Ureter (tissue), 1 donor: ENCODE measurements at regions not wholly inside any gene's neighbourhood (a gene's known extent, or its start where the extent isn't known, plus 50 kb on each side); places are given as distances from the start of the nearest gene placed in this dataset.
"Not testable (repeated sequence)": the region's sequence is repeated elsewhere in the genome, so short reads cannot be mapped to it uniquely, and the experiment has no call there.

Source experiments
- DNase-seq: peaks from one replicate; pipeline ENCODE4 v3.0.0-alpha.2; 2020; ENCODE audit warnings: low spot score
- donor health status: DM: yes; HTN: yes; CAD: no.

DNA sequence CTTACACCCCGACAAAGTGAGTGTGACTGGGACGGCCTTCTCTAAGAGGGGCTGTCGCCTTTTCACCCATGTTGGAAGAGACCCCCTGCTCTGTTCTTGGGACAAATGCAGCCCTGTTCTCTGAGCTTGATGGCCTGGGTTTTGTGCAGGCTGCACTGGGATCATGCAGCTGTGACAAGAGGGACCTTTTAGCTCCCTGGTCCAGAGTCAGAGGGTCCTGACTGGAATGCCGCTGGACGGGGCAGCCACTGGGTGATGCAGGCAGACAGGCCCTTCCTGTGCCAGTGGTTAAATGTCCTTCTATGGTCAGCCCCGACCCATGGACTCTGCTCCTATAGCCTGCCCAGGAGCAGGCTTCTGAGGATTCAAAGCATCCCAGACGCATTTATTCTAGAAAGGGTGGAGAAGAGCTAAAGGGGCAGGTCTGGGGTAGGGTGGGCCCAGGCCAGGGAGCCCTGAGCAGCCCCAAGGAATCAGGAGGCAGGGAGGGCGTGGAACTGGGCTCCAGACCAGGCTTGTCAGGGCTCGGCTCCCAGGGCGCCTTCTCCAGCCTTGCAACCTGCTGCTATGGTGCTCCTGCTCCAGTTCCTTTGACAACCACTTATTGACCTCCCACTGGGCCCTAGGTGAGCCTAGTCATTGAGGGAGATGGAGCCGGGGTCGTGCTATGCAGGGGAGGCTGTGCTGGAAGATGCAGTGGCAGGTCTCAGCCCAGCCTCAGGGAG, 277.9 kb upstream of the HS6ST1 start:
- peak; percentile 37 for DNase-seq

DNA sequence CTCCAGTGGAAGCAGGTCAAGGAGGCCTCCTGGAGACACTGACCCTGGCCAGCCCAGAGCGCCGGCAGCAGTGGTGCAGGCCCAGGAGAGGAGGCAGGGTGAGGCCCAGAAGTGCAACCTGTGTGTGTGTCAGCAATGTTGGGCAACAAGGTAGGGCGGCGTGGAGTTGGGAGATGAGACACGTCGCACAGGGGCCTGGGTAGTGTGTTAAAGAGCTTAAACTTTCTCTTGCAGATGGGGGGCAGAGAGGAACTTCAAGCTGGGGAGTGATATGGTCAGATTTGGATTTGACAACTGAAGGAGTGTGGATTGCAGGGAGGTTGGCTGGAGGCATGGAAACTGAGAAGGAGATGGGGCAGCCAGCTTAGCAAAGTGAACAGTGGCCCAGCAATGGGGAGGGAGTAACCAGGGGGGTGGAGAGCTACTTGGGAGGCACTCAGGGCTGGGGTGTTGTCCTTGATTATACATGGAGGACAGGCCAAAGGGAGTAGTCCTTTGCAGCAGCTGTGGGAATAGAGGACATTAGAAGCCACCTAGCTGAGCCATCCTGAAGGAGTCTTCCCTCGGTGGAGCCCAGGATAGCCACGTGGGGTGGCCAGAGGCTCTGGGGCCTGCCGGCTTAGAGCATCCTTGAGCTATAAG, 278.6 kb upstream of the HS6ST1 start:
- DNase-seq: peak; percentile 28

DNA sequence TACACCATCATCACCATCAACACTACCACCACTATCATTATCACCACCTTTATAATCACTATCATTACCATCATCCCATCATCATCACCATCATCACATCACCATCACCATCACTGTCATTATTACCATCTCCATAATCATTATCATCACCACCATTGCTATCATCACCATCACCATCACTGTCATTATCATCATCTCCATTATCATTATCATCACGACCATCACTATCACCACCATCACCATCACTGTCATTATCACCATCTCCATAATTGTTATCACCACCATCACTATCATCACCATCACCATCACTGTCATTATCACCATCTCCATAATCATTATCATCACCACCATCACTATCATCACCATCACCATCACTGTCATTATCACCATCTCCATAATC, 279.6 kb upstream of the HS6ST1 start:
- not testable (repeated sequence) for DNase-seq

DNA sequence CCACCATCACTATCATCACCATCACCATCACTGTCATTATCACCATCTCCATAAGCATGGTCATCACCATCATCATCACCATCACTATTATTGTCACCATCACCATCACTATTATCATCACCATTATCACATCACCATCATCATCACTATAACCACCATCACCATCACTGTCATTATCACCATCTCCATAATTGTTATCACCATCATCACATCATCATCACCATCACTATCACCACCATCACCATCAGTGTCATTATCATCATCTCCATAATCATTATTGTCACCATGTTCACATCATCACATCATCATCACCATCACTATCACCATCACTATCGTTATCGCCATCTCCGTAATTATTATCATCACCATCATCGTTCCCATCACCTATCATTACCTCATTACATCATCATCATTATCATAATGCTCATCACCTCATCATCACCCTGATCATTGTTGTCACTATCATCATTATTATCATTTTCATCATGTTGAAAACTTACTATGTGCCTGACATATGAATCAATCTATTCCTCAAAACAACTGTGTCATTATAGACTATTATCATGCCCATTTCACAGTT, 280.3 kb upstream of the HS6ST1 start:
- DNase-seq: no peak

DNA sequence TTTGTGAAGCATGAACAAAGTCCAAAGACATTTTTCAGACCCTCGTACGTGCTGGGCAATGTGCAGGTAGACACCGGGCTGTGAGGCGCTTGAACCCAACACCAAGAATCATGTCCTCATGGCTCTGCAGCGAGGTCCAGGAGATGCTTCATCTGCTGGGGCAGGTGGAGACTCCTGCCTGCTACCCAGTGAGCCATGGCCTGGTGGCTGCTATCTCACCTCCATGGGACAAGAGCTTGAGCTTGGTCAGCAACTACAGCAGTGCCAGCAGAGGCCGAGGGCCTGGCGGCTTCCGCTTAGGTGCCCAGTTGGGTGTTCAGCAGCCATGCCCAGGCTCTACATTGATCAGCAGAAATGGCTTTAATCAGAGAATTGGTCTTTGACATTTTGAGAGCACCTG, 281.0 kb upstream of the HS6ST1 start:
- DNase-seq: peak; percentile 24

DNA sequence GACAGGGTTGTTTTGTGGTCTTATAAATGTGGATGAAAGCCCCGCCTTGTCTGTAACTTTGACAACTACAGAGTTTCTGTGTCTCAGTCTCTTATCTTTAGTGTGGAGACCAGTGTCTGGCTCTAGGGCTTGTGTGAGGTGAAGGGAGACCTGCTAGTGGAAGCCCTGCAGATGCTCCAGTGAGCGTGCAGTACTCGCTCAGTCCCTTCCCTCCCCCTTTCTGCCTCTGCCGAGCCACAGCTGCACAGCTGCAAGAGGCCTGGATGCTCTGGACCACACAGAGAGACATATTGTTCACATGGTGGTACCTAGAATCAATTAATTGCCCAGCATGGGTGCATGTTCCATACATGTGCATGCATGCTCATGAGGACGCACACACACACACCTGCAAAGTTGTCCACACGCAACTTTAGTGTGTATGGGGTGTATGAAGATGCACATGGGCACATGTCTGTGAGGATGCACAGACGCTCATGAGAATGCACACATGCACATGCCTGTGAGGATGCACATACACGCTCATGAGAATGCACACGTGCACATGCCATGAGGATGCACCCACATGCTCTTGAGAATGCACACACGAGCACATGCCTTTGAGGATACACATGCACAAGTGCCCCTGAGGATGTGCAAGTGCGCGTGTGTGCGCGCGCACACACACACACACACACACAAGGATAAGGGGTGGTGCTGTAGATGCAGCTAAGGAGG, 282.1 kb upstream of the HS6ST1 start:
- no peak for DNase-seq

DNA sequence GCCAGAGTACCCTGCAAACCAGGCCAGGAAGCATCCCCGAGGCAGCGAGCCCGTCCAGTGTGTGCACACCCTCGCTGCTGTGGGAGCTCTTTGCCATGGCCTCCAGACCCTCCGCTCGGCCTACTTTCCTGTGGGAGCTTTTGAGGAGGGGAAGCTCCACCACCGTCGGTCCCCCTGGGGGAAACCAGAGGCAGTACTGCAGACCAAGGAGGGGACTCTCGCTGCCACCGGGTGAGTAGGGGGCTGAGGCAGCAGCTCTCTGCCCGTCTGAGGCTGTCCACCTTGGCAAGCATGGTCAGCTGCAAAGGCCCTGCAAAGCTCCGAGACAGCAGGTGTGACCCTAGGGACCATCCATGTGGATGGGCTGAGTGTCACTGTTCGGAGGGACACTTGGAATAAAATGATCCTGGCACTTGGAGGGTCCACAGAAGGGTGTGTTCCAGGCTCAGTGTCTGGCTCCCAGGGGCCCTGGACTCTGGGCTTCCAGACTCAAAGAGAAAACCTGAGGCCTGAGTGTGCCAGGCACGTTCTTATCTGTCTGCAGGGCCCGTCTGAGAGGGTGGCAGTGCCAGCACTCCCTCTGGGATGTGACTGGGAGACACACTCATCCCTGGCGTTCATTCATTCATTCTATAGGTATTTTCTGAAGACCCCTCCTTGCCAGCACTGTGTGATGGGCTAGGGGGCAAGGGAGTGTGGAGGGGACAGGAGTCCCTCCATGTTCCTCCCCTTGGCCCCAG, 282.8 kb upstream of the HS6ST1 start:
- no peak for DNase-seq

DNA sequence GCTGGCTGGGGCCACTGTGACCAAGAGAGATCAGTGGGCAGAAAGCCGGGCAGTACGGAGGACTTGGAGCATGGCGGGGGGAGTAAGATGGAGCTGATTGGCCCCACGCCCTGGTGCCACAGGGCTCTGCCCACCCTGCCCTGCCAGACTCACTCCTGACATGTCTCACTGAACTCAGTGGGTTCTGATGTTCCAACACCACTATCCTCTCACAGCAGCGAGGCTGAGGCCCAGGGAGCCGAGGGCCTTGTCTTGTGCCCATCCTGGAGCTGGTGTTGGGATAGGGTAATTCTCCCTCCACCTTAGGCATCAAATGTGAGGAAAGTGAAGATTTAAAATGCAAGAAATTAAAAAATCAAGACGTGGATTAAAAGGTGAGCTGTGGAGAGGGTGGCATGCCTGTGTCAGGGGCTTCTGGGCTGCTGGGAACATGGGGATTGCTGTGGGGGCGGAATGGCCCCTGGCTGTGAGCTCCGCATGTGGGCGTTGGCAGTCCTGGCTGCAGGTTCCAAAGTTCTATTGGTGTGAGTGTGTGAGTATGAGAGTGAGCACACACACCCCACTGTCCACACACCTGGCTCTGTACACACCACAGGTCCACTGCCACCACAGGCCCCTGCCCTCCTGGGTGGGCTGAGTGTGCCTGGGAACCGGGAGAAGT, 283.5 kb upstream of the HS6ST1 start:
- no peak for DNase-seq

DNA sequence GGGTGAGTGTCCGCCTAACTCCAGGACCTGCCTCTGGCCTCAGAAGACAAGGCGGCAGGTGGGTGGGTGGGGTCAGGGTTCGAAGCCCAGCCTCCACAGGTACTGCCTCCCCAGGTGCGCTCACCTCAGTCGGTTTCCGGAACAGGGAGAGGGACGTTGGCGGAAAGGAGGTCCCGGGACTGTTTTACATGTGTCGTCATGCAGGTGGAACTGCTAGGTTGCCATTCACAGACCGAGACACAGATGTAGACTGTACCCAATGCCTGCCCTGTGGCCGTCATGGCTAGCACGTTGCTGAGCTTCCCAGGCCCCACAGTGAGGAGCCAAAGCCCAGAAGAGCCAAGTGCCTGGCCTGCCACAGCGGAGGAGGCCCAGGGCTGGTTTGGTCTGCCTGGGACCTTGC, 284.0 kb upstream of the HS6ST1 start:
- DNase-seq: no peak

DNA sequence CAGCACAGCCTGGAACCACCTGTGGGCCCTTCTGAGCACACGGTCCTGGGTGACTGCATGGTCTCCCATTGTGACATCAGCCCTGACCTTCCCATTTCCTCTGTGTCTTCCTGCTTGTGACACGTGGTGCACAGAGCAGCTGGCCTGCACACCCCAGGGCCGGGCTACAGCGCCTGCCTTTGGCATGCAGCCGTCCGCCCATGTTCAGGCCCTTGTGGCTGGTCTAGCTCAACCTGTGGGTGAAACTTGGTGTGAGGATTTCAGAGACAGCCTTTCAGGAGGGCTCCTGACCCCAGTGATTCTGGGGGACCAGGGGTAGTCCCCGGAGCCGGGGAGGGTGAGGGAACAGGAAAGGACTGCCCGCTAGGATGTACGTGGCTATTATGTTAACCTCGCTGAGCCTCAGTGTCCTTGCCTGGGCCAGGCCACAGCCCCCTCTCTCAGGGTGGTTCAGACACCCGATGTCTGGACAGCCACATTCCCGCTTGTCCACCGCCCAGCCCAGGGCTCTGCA, 284.8 kb upstream of the HS6ST1 start:
- no peak for DNase-seq

DNA sequence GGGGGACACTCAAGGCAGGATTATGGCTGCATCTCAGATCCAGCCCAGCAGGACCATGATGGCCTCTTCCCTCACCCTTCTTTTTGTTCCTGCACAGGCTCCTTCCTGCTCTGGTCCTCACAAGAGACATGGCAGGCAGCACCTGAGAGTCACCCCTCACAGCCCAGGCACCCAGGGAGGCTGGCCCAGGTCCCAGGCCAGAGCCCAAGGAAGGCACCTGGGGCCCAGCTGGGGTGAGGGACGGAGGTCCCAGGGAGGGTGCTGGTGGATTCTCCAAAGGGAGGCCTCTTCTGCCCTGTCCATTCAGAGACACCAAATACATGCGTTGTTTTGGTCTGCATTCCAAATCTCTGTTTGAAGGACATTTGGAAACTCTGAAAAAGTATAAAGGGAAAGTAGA, 285.4 kb upstream of the HS6ST1 start:
- DNase-seq: no peak

DNA sequence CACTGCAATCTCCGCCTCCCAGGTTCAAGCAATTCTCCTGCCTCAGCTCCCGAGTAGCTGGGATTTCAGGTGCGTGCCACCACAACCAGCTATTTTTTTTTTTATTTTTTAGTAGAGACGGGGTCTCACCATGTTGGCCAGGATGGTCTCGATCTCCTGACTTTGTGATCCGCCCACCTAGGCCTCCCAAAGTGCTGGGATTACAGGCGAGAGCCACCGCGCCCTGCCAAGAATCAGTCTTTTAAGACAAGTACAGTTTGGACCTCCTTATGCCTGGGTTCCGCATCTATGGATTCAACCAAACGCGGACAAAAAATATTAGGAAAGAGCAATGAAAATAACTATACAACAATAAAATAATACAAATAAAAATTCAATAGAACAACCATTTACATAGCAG, 285.9 kb upstream of the HS6ST1 start:
- DNase-seq: not testable (repeated sequence)

DNA sequence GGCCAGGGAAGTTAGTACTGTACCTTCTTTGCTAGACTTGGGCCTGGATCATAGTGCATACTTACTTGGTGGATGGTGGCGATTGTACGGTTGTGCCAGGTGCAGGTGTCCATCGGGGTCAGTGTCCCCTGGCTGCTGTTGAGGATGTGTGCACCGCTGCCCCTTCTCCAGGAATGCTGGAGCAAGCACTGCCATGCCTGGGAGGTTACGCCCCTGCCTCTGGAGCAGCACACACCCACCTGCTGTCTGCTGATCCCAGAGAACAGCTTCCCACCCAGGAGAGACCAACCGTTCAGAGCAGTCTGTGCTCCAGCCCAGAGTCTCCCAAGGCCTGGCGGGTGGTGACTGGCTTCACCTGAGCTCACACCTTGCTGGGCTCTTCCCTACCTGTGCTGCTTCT, 286.8 kb upstream of the HS6ST1 start:
- DNase-seq: no peak

DNA sequence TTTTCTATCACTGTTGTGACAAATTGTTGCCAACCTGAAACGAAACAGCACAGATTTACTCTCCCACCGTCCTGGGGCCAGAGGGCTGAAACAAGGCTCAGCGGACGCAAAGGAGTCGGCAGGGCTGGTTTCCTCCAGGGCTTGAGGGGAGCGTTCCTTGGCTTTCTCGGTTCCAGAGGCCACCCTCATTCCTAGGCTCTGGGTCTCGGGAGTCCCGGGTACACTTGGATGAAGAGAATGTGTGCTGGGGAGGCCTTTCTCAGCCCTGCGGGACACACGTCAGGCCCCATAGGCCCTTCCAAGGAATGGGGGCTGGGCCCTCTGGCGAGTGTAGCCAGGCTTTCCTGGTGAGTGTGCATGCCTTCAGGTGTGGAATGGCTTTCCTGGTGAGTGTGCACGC, 287.3 kb upstream of the HS6ST1 start:
- no peak for DNase-seq

DNA sequence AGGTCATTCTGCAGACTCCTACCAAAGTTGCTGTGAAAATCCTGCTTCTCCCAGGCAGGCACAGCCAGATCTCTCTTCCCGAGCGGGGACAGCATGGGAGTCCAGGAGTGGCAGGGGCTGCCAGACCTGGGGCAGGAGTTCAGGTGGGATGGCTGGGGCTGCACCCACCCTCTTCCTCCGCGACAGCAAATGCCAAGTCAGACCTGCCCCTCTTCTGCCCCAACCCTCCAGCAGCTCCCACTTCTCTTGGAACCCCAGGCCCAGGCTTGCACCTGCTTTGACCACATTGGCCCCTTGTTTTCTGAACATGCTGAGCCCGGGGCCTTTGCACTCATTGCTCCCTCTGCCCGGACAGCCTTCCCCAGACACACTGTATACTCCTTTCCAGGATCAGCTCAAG, 288.2 kb upstream of the HS6ST1 start:
- DNase-seq: no peak

DNA sequence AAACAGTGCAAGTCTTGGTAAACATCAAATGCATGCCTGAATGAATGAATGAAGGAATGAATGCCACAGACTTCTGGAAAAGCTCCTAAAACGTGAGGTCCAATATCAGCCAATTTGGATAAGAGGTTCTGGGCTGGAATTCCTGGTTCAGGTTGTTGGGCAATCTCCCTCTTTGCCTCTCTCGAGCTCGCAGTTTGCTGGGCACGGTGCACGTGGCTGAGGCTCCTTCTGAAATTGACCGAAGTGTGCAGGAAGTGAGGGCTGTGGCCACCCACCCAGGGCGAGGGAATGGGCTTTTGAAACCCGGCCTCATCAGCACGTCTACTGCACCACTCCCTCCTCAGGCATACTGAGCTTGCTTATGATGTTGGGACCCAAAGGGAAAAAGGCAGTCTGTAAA, 288.8 kb upstream of the HS6ST1 start:
- DNase-seq: no peak

DNA sequence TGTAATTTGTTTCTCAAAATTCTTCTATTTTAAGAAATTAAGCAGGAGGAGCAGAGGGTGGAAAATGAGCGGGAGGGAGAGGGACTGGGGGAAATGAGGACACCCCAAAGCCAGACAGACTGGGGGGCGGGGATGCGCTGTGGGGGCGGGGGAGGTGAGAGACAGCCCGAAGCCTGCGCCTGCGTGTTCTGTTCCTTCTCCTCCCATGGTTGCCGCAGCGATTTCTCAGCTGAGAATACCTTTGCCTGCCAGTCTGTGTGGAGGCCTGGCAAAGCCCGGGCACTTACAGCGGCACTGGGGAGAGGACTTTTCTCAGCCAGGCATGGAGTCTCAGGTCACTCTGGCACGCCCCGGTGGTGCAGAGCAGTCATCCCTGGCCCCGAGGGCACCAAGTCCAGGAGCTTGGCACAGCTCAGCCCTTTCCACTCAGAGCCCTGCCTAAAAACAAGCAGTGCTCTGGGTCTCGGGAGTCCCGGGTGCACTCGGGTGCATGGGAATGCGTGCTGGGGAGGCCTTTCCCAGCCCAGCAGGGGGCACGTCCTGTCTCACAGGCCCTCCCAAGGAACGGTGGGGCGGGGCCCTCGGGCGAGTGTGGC, 289.3 kb upstream of the HS6ST1 start:
- DNase-seq: no peak

DNA sequence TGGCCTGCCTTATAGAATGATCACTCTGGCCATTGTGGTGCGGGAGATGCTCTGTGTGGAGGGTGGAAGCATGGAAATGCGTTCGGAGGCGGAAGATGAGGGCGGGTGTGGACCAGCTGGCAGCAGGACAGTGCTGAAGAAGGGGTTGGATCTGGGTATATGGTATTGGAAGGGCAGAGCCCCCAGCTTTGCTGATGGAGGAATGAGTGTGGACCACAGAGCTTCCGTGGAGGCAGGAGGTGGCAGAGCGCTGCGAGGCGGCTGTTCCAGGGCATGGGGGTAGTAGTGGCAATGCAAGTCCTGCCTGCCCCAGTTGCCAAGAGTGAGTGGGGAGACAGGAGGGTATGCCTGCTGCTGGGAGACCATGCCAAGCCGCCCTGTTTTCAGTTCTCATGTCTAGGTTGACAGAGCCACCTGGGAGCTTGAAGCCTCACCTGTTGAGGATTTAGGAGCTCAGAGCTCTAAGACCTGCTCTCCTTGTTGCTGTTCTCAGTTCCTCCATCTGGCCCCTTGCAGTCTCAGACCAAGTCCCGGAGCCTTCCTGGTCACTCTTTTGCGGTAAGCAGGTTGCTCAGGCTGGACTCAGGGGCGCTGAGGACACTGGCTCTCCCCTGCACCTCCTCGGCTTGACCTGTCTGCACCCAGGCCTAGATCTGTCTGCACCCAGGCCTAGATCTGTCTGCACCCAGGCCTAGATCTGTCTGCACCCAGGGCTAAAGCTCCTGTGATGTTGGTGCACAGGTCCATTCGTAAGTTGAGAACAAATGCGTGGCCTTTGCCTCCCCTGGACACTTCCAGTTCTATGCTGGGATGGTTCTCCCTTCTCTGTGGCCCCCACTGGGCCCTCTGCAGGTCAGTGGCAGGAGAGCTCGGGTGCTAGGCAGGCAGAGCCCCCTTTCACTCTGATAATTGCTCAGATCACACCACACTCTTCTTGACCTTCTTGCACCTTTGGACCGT, 290.5 kb upstream of the HS6ST1 start:
- DNase-seq: no peak

DNA sequence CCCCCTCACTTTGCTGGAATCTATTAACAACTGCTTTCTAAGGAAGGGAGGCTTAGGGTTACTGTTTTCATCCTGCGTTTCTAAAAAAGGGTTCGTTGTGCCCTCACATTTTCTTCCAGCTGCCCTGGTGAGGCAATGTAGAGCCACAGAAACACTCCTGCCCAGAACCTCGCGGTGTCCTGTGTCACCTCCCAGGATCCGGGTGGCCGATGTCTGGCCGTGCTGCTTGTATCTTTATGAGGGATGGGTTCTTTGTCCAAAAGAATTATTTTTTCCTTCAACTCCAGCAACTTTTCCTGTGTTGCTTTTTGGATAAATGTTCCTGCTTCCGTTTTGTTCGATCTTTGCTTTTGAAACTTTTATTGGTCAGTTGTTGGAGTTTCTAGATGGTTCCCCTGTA, 291.8 kb upstream of the HS6ST1 start:
- no peak for DNase-seq
